ENCODE measurements at regions not wholly inside any gene's neighbourhood (a gene's known extent, or its start where the extent isn't known, plus 50 kb on each side); places are given as distances from the start of the nearest gene placed in this dataset.

DNA sequence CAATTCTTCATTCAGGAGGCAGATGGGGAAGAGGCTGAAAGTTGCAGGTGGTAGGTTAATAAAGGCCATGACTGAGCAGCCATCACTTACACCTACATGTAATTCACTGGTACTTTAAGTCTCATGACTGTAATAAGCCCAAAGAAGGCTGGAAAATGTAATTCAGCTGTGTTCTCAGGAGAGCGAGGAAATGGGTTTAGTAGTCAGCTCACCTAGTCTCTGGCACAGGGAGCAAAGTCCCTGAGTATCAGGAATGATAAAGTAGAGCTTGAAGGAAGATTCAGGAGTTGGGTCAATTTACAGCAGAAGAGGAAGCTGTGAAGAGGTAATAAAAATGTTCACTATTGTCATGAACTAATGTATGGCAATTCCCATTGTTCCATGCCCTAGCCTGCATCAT lies 393.4 kb upstream of the KAZN start:
- TF ChIP-seq POLR2A (IDR thresholded peaks at IDR 0.05) (no peak), EP300 (IDR thresholded peaks at IDR 0.05; ENCODE audit: low read depth) (no peak)
- TF ChIP-seq, protein P1, sequence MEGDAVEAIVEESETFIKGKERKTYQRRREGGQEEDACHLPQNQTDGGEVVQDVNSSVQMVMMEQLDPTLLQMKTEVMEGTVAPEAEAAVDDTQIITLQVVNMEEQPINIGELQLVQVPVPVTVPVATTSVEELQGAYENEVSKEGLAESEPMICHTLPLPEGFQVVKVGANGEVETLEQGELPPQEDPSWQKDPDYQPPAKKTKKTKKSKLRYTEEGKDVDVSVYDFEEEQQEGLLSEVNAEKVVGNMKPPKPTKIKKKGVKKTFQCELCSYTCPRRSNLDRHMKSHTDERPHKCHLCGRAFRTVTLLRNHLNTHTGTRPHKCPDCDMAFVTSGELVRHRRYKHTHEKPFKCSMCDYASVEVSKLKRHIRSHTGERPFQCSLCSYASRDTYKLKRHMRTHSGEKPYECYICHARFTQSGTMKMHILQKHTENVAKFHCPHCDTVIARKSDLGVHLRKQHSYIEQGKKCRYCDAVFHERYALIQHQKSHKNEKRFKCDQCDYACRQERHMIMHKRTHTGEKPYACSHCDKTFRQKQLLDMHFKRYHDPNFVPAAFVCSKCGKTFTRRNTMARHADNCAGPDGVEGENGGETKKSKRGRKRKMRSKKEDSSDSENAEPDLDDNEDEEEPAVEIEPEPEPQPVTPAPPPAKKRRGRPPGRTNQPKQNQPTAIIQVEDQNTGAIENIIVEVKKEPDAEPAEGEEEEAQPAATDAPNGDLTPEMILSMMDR (IDR thresholded peaks at IDR 0.05): no peak
